T-helper 17 cell (primary cell): ENCODE measurements at regions not wholly inside any gene's neighbourhood (a gene's known extent, or its start where the extent isn't known, plus 50 kb on each side); places are given as distances from the start of the nearest gene placed in this dataset.

Source experiments
- ATAC-seq: fragments of 150-1000 bp; cut with Tn5 transposase; 2 replicates; pipeline ENCODE4 v1.10.0; 2021; ENCODE audit warnings: mild to moderate bottlenecking, moderate library complexity
- DNase-seq, 3 donors: peaks; one replicate each; pipeline versions ENCODE4 v3.0.0 to v3.0.0-alpha.2; 2020 to 2021
- H3K9me3 ChIP-seq: one replicate; pipeline ENCODE4 v1.7.0; 2013; ENCODE audit warnings: low read length, mild to moderate bottlenecking; ENCODE audit not compliant: control insufficient read depth, poor library complexity, severe bottlenecking
- H3K27ac Mint-ChIP-seq: one replicate; pipeline ENCODE4 v1.8.0; 2022; ENCODE audit warnings: mild to moderate bottlenecking, moderate library complexity, mixed read lengths
- H3K27me3 Mint-ChIP-seq: one replicate; pipeline ENCODE4 v1.8.0; 2022; ENCODE audit warnings: mixed read lengths
- H3K36me3 Mint-ChIP-seq: one replicate; pipeline ENCODE4 v1.8.0; 2022; ENCODE audit warnings: low read depth, mixed read lengths
- H3K4me1 Mint-ChIP-seq: one replicate; pipeline ENCODE4 v1.8.0; 2022; ENCODE audit warnings: mild to moderate bottlenecking, mixed read lengths
- H3K4me3 Mint-ChIP-seq: one replicate; pipeline ENCODE4 v1.8.0; 2022; ENCODE audit warnings: mild to moderate bottlenecking, moderate library complexity, mixed read lengths

DNA sequence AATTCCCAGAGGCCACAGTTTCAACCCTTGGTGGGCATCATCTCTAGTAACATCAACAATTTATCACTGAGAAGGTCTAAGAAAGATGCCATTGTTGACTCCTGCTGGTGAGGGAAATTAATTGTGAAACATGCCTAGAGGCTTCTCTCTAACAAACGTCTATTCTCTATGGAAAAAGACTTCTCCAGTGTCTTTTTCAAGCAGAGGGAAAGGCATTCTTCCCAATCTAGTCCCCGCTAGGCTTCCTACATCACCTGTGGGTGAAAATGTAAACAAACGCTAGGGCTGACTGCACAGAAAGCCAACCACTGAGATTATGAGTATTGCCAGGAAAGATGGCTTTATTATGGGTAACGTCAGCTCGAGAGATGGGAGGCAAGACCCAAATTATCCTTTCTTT is 677.4 kb downstream of the NCAM2 start:
- ATAC-seq: no peak
- no peaks in the 10 kb centered on the region for H3K27me3 Mint-ChIP-seq
- no peak overlapping the region for H3K4me3 Mint-ChIP-seq
- DNase-seq: no peak
- H3K4me1 Mint-ChIP-seq: no peaks in the 10 kb centered on the region
- H3K36me3 Mint-ChIP-seq: no peaks in the 10 kb centered on the region
- H3K9me3 ChIP-seq: peaks cover 4% of the 10 kb centered on the region
- no peak overlapping the region for H3K27ac Mint-ChIP-seq

DNA sequence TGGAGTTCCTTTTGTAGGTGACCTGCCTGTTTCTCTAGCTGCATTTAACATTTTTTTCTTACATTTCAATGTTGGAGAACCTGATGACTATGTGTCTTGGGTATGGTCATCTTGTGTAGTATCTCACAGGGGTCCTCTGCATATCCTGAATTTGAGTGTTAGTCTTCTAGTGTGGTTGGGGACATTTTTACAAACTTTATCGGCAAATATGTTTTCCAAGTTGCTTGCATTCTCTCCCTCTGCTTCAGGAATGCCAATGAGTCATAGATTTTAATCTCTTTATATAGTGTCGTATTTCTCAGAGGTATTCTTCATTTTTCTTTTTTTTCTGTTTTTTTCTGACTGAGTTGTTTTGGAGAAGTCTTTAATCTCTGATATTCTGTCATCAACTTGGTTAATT is 684.0 kb downstream of the NCAM2 start:
- Mint-ChIP-seq H3K27ac (no peak overlapping the region), H3K4me3 (no peak overlapping the region), H3K27me3 (no peaks in the 10 kb centered on the region), H3K4me1 (no peaks in the 10 kb centered on the region), H3K36me3 (no peaks in the 10 kb centered on the region)
- no peaks in the 10 kb centered on the region for H3K9me3 ChIP-seq
- ATAC-seq (no peak), DNase-seq (no peak)

DNA sequence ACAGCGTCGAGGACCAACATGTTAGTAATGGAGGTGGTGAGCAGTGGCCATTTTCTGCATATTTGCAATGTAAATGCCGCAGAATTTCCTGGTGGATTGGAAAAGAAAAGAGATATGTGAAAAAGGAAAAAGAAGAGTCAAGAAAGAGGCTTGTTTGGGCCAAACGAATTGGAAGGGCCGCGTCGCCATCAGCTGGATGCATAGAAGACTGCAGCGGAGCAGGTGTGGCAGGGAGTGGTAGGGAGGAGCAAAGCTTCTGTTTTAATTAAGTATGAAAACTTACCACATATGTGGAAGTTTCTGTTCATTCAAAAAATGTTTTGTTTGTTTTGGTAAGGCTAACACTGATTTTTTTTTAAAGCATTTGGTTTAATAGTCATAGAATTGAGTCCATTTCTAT is 690.7 kb downstream of the NCAM2 start:
- Mint-ChIP-seq H3K36me3 (no peaks in the 10 kb centered on the region), H3K27ac (no peak overlapping the region), H3K4me3 (no peak overlapping the region), H3K27me3 (no peaks in the 10 kb centered on the region), H3K4me1 (no peaks in the 10 kb centered on the region)
- DNase-seq (no peak), ATAC-seq (no peak)
- no peaks in the 10 kb centered on the region for H3K9me3 ChIP-seq

GRCh38 chr21:21690068-21690665 is 692.0 kb downstream of the NCAM2 start:
- ATAC-seq (no peak), DNase-seq (no peak)
- Mint-ChIP-seq H3K27ac (no peak overlapping the region), H3K4me3 (no peak overlapping the region), H3K36me3 (no peaks in the 10 kb centered on the region), H3K27me3 (no peaks in the 10 kb centered on the region), H3K4me1 (no peaks in the 10 kb centered on the region)
- no peaks in the 10 kb centered on the region for H3K9me3 ChIP-seq

DNA sequence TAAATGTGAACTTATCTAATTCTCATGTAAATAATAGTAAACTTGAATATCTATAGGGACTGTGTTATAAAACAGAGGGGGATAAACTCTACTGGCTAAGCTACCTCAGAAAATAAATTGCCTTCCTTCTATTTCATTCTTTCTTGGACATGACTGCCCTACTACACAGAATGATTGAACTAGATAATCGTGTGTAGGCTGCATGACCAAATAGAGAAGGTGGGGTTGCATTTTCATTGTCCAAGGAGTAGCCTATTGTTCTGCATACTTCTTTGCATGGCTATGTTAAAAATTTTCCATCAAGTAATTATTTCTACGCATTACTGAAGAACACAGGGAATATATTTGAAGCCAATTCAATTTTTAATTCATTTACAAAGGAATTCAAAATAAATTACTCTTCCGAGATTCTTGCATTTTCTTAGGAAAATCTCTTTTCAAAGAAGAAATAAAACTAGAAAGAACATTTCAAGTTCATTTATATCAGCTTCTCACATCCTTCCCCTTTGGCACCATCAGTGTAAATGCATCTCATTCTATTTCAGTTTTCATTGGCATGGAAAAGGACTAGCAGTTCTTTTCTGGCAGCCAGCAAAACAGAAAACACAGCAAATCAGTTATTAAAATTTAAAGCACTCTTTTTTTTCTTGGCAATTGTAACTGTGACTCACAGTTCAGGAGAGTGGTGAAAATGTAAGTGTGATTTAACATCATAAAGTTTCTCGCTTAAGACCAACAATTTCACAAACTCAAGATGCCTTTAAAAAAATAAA is 714.7 kb downstream of the NCAM2 start:
- Mint-ChIP-seq H3K36me3 (no peaks in the 10 kb centered on the region), H3K27ac (no peak overlapping the region), H3K4me1 (no peaks in the 10 kb centered on the region), H3K4me3 (no peak overlapping the region), H3K27me3 (no peaks in the 10 kb centered on the region)
- ATAC-seq (no peak), DNase-seq (no peak)
- H3K9me3 ChIP-seq: no peaks in the 10 kb centered on the region

- H3K9me3 ChIP-seq: no peaks in the 10 kb centered on the region
- no peaks in the 10 kb centered on the region for H3K27me3 Mint-ChIP-seq
- H3K27ac Mint-ChIP-seq: no peak overlapping the region
- no peaks in the 10 kb centered on the region for H3K4me1 Mint-ChIP-seq
- ATAC-seq (no peak), DNase-seq (no peak)
- H3K4me3 Mint-ChIP-seq: no peak overlapping the region
- no peaks in the 10 kb centered on the region for H3K36me3 Mint-ChIP-seq
These were observed 715.5 kb downstream of the NCAM2 start for GRCh38 chr21:21713651-21714180.

- H3K36me3 Mint-ChIP-seq: no peaks in the 10 kb centered on the region
- DNase-seq: no peak
- H3K4me3 Mint-ChIP-seq: no peak overlapping the region
- no peaks in the 10 kb centered on the region for H3K9me3 ChIP-seq
- H3K4me1 Mint-ChIP-seq: no peaks in the 10 kb centered on the region
- ATAC-seq: no peak
- H3K27me3 Mint-ChIP-seq: no peaks in the 10 kb centered on the region
- H3K27ac Mint-ChIP-seq: no peak overlapping the region
These were observed 716.2 kb downstream of the NCAM2 start for GRCh38 chr21:21714426-21714825.

- Mint-ChIP-seq H3K27me3 (no peaks in the 10 kb centered on the region), H3K4me1 (no peaks in the 10 kb centered on the region), H3K36me3 (no peaks in the 10 kb centered on the region), H3K4me3 (no peak overlapping the region), H3K27ac (no peak overlapping the region)
- no peak for DNase-seq
- no peaks in the 10 kb centered on the region for H3K9me3 ChIP-seq
- no peak for ATAC-seq
These were observed 717.2 kb downstream of the NCAM2 start for GRCh38 chr21:21715266-21715969.

DNA sequence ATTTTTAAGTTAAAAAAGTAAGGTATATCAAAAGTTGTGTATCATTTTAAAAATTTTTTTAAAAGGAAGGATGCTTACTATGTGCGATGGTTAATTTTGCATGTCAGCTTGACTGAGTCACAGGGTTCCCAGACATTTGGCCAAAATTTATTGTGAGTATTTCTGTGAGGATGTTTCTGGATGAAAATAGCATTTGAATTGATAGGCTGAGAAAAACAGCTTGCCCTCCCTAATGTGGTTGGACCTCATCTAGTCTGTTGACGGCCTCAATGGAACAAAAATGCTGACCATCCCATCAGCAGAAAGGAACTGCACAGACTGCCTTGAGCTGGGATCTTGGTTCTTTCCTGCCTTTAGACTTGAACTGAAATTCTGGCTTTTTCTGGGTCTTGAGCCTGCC is 724.5 kb downstream of the NCAM2 start:
- Mint-ChIP-seq H3K27me3 (no peaks in the 10 kb centered on the region), H3K36me3 (no peaks in the 10 kb centered on the region), H3K27ac (no peak overlapping the region), H3K4me1 (no peaks in the 10 kb centered on the region), H3K4me3 (no peak overlapping the region)
- H3K9me3 ChIP-seq: no peaks in the 10 kb centered on the region
- DNase-seq: no peak
- no peak for ATAC-seq

DNA sequence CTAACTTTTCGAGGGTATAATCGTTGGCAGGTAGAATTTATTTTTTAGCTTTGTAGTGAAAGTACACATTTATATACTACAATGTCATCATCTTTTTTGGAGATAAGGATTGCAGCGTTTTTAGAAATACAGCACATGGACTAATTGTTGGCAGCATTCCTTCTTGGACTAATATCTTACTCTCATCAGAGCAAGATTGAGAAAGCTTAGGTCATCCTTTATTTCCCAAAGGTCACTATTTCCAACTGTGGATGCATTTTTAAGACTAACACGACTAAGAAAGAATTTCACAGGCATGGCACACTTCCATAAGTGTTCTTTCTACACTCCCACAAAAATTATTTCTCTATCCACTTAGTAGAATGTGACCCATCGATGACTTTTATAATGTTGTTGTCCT is 732.3 kb downstream of the NCAM2 start:
- no peak overlapping the region for H3K4me3 Mint-ChIP-seq
- no peaks in the 10 kb centered on the region for H3K36me3 Mint-ChIP-seq
- no peaks in the 10 kb centered on the region for H3K9me3 ChIP-seq
- no peak overlapping the region for H3K27ac Mint-ChIP-seq
- H3K4me1 Mint-ChIP-seq: no peaks in the 10 kb centered on the region
- DNase-seq (no peak), ATAC-seq (no peak)
- no peaks in the 10 kb centered on the region for H3K27me3 Mint-ChIP-seq

DNA sequence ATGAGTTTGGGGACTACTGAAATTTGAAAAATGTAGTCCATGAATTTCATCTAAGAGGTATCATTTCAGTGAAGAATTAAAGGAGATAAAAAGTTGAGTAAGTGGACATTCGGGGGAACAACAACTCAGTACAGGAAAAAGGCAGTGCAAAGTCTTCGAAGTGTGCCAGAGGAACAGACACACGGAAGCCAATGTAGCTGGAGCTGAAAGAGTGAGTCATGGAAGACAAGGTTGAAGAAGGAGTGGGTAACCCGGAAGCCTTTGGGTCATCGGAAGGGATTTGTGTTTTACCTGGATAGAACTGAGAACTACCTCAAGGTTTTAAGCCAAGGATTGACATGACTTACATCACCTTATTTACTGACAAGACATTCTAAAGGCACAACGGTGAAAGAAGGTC is 733.4 kb downstream of the NCAM2 start:
- Mint-ChIP-seq H3K36me3 (no peaks in the 10 kb centered on the region), H3K4me3 (no peak overlapping the region), H3K27me3 (no peaks in the 10 kb centered on the region), H3K4me1 (no peaks in the 10 kb centered on the region), H3K27ac (no peak overlapping the region)
- ATAC-seq: no peak
- no peak for DNase-seq
- H3K9me3 ChIP-seq: no peaks in the 10 kb centered on the region

DNA sequence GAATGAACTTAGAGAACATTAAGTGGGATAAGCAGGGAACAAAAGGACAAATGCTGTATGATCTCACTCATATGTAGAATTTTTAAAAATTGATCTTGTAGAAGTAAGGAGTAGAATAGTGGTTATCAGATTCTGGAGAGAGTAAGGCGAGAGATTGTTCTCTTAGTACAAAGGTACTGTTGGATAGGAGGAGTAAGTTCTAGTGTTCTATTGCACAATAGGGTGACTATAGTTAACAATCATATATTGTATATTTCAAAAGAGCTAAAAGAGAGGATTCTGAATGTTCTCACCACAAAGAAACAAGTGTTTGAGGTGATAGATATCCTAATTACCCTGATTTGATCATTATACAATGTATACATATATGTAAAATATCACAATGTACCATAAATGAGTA is 735.9 kb downstream of the NCAM2 start:
- DNase-seq (no peak), ATAC-seq (no peak)
- no peaks in the 10 kb centered on the region for H3K27me3 Mint-ChIP-seq
- H3K36me3 Mint-ChIP-seq: no peaks in the 10 kb centered on the region
- H3K4me1 Mint-ChIP-seq: no peaks in the 10 kb centered on the region
- no peaks in the 10 kb centered on the region for H3K9me3 ChIP-seq
- no peak overlapping the region for H3K4me3 Mint-ChIP-seq
- H3K27ac Mint-ChIP-seq: no peak overlapping the region

DNA sequence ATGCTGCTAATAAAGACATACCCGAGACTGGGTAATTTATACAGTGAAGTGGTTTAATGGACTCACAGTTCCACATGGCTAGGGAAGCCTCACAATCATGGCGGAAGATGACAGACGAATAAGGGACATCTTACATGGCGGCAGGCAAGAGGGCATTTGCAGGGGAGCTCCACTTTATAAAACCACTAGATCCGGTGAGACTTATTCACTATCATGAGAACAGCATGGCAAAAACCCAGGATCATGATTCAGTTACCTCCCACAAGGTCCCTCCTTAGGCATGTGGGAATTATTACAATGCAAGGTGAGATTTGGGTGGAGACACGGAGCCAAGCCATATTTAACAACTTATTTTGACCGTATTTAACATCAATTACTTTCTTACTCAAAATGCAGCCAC is 739.0 kb downstream of the NCAM2 start:
- Mint-ChIP-seq H3K4me3 (no peak overlapping the region), H3K36me3 (no peaks in the 10 kb centered on the region), H3K4me1 (no peaks in the 10 kb centered on the region), H3K27me3 (no peaks in the 10 kb centered on the region), H3K27ac (no peak overlapping the region)
- DNase-seq: no peak
- peaks cover 4% of the 10 kb centered on the region for H3K9me3 ChIP-seq
- ATAC-seq: no peak
